Lower lobe of right lung (tissue), 2 donors: ENCODE measurements at regions not wholly inside any gene's neighbourhood (a gene's known extent, or its start where the extent isn't known, plus 50 kb on each side); places are given as distances from the start of the nearest gene placed in this dataset.
A peak's percentile ranks its signal among the peaks of the same experiment; 100 is the strongest.
"Not testable (repeated sequence)": the region's sequence is repeated elsewhere in the genome, so short reads cannot be mapped to it uniquely, and the experiment has no call there.

Experiments
- ATAC-seq, 2 donors: fragments of 200-7000 bp; cut with Tn5 transposase; one replicate each; pipeline ENCODE4 v1.9.1; 2020 to 2022; ENCODE audit warnings: mild to moderate bottlenecking in 2 of 2, moderate library complexity in 2 of 2
- DNase-seq: peaks from one replicate; pipeline ENCODE4 v3.0.0-alpha.2; 2020
- H3K27ac ChIP-seq: fragments of 200-600 bp; one replicate; pipeline ENCODE4 v1.8.0; 2022
- H3K27me3 ChIP-seq: fragments of 200-600 bp; one replicate; pipeline ENCODE4 v1.8.0; 2022; ENCODE audit warnings: low read depth
- H3K36me3 ChIP-seq: fragments of 200-600 bp; one replicate; pipeline ENCODE4 v1.8.0; 2022; ENCODE audit warnings: mild to moderate bottlenecking
- H3K4me1 ChIP-seq: fragments of 200-600 bp; one replicate; pipeline ENCODE4 v1.8.0; 2022
- H3K4me3 ChIP-seq: fragments of 200-600 bp; one replicate; pipeline ENCODE4 v1.8.0; 2022; ENCODE audit warnings: mild to moderate bottlenecking
- H3K9me3 ChIP-seq: fragments of 200-600 bp; one replicate; pipeline ENCODE4 v1.8.0; 2022
- intact Hi-C: fragments of 100-400 bp; cut with DNase I; formaldehyde crosslinking; loops from one replicate; pipeline ENCODE4 v1.11.0; 2022
- TF ChIP-seq, protein P1 (sequence below): fragments of 200-600 bp; IDR thresholded peaks from one replicate; pipeline ENCODE4 v1.8.0; 2022; ENCODE audit warnings: antibody characterized with exemption, mild to moderate bottlenecking
- donor health status: DM: no; HTN: yes; CAD: no; lungs with severe emphysema.

DNA sequence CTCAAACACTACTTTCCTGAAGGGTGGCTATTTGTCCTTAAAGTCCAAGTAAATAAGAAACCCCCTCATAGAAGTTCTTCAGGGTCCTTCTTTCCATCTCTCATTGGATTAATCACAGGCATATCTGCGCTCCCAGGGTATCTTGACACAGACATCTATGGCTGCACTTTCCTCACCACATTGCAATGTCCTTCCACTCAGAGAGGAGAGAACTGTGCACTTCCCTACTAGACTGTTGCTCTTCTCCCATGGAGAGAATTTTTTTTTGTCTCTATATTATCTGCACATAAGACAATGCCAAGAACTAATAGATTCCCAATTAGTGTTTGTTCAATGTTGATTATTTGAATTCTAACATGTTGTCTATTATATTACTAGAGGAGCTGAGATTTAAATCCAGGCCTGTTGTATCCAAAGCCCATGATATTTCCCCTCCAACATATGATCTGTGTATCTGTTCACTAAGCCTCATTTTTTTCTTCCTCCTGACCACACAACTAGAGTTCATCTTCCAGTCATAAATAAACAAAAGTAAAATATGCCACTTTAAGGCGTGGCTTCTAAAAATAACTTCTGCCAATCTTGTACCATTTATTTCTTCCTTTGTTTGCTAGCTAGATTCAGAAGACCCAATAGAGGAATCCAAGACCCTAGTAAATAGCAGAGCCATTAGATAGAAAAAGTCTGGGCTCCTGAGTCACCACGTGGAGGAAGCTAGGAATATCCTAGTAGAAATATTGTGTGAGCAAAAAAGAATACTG is 61.5 kb upstream of the FAM241A start:
- Histone ChIP-seq H3K27me3 (no peaks in the 10 kb centered on the region), H3K36me3 (no peaks in the 10 kb centered on the region), H3K27ac (no peak overlapping the region), H3K9me3 (no peaks in the 10 kb centered on the region), H3K4me1 (no peaks in the 10 kb centered on the region), H3K4me3 (no peak overlapping the region)
- intact Hi-C loops: no loop called here
- DNase-seq: no peak
- ATAC-seq: no peak
- TF ChIP-seq, protein P1, sequence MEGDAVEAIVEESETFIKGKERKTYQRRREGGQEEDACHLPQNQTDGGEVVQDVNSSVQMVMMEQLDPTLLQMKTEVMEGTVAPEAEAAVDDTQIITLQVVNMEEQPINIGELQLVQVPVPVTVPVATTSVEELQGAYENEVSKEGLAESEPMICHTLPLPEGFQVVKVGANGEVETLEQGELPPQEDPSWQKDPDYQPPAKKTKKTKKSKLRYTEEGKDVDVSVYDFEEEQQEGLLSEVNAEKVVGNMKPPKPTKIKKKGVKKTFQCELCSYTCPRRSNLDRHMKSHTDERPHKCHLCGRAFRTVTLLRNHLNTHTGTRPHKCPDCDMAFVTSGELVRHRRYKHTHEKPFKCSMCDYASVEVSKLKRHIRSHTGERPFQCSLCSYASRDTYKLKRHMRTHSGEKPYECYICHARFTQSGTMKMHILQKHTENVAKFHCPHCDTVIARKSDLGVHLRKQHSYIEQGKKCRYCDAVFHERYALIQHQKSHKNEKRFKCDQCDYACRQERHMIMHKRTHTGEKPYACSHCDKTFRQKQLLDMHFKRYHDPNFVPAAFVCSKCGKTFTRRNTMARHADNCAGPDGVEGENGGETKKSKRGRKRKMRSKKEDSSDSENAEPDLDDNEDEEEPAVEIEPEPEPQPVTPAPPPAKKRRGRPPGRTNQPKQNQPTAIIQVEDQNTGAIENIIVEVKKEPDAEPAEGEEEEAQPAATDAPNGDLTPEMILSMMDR: no peak

- H3K36me3 ChIP-seq: no peaks in the 10 kb centered on the region
- no peak for DNase-seq
- no peaks in the 10 kb centered on the region for H3K27me3 ChIP-seq
- H3K4me1 ChIP-seq: no peaks in the 10 kb centered on the region
- no peaks in the 10 kb centered on the region for H3K9me3 ChIP-seq
- intact Hi-C loops: no loop called here
- no peak overlapping the region for H3K4me3 ChIP-seq
- TF ChIP-seq, protein P1: no peak
- no peak overlapping the region for H3K27ac ChIP-seq
- ATAC-seq: peak; percentile 60 to 67
Measured at GRCh38 chr4:112085156-112086035, 59.9 kb upstream of the FAM241A start.

DNA sequence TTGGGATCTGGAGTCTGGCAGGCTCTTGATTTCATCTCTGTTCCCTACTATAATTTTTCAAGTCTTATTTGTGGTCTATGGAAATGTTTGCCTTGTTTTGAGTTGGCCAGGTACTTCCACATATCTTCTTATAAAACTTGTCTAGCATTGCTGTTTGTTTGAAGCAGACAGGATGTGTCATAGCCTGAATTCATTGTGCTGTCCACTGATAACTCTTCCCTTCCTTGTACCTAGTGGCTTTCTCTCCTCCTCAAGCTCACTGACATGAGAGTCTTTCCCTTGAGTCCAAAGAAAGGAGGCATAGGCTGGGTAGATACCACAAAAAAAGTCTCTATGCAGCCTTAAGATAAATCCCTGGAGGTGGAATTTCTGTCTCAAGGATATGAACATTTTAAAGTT is 59.2 kb upstream of the FAM241A start:
- no peak for DNase-seq
- intact Hi-C loops: no loop called here
- Histone ChIP-seq H3K9me3 (no peaks in the 10 kb centered on the region), H3K4me3 (no peak overlapping the region), H3K36me3 (no peaks in the 10 kb centered on the region), H3K27ac (no peak overlapping the region), H3K4me1 (no peaks in the 10 kb centered on the region), H3K27me3 (no peaks in the 10 kb centered on the region)
- ATAC-seq: no peak
- TF ChIP-seq, protein P1: no peak

DNA sequence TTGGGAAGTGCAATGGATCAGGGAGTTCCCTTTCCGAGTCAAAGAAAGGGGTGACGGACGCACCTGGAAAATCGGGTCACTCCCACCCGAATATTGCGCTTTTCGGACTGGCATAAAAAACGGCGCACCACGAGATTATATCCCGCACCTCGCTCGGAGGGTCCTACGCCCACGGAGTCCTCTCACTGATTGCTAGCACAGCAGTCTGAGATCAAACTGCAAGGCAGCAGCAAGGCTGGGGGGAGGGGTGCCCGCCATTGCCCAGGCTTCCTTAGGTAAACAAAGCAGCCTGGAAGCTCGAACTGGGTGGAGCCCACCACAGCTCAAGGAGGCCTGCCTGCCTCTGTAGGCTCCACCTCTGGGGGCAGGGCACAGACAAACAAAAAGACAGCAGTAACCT is 58.6 kb upstream of the FAM241A start:
- H3K4me3 ChIP-seq, H3K4me1 ChIP-seq, DNase-seq, H3K27me3 ChIP-seq, intact Hi-C loops, H3K27ac ChIP-seq, H3K36me3 ChIP-seq, ATAC-seq, H3K9me3 ChIP-seq: not testable (repeated sequence)

- H3K27ac ChIP-seq, ATAC-seq, H3K9me3 ChIP-seq, DNase-seq, H3K4me1 ChIP-seq, H3K4me3 ChIP-seq, intact Hi-C loops, H3K27me3 ChIP-seq, H3K36me3 ChIP-seq: not testable (repeated sequence)
Measured at GRCh38 chr4:112092330-112092729, 52.9 kb upstream of the FAM241A start.

GRCh38 chr4:112093636-112094202 is 51.5 kb upstream of the FAM241A start:
- no peaks in the 10 kb centered on the region for H3K9me3 ChIP-seq
- intact Hi-C loops: no loop called here
- H3K27ac ChIP-seq: no peak overlapping the region
- DNase-seq (no peak), ATAC-seq (no peak)
- no peaks in the 10 kb centered on the region for H3K27me3 ChIP-seq
- TF ChIP-seq, protein P1: no peak
- H3K4me1 ChIP-seq: no peaks in the 10 kb centered on the region
- no peak overlapping the region for H3K4me3 ChIP-seq
- H3K36me3 ChIP-seq: no peaks in the 10 kb centered on the region
